Subcutaneous abdominal adipose tissue (tissue), 5 donors: ENCODE measurements at regions not wholly inside any gene's neighbourhood (a gene's known extent, or its start where the extent isn't known, plus 50 kb on each side); places are given as distances from the start of the nearest gene placed in this dataset.

Experiments
- H3K27ac ChIP-seq: one replicate; pipeline ENCODE4 v1.7.0; 2013; ENCODE audit warnings: low read depth, mild to moderate bottlenecking, inconsistent platforms, low read length, moderate library complexity
- H3K27me3 ChIP-seq, 5 donors: one replicate each; pipeline ENCODE4 v1.7.0; 2013; ENCODE audit warnings: low read length in 5 of 5, inconsistent platforms in 1 of 5; ENCODE audit not compliant: control insufficient read depth in 5 of 5, insufficient read depth in 4 of 5
- H3K36me3 ChIP-seq, 5 donors: one replicate each; pipeline ENCODE4 v1.7.0; 2013; ENCODE audit warnings: low read length in 5 of 5; ENCODE audit not compliant: control insufficient read depth in 5 of 5, insufficient read depth in 5 of 5
- H3K4me1 ChIP-seq, 5 donors: one replicate each; pipeline ENCODE4 v1.7.0; 2013; ENCODE audit warnings: low read length in 5 of 5, mild to moderate bottlenecking in 3 of 5, moderate library complexity in 1 of 5; ENCODE audit not compliant: control insufficient read depth in 5 of 5, insufficient read depth in 5 of 5
- H3K4me3 ChIP-seq, 5 donors: one replicate each; pipeline ENCODE4 v1.7.0; 2013; ENCODE audit warnings: low read length in 5 of 5, low read depth in 1 of 5
- H3K9ac ChIP-seq, 5 donors: one replicate each; pipeline ENCODE4 v1.7.0; 2013; ENCODE audit warnings: low read length in 5 of 5, mild to moderate bottlenecking in 4 of 5, moderate library complexity in 3 of 5
- H3K9me3 ChIP-seq, 5 donors: one replicate each; pipeline ENCODE4 v1.7.0; 2013; ENCODE audit warnings: low read length in 5 of 5; ENCODE audit not compliant: control insufficient read depth in 5 of 5
- donor health status: healthy.
- donor health status: healthy.
- donor health status: healthy.
- donor health status: healthy.
- donor health status: healthy.

GRCh38 chr6:4593951-4594350 lies 182.3 kb upstream of the CDYL start:
- no peaks in the 10 kb centered on the region for H3K27me3 ChIP-seq
- no peak overlapping the region for H3K27ac ChIP-seq
- H3K9me3 ChIP-seq = no peaks in the 10 kb centered on the region
- H3K9ac ChIP-seq = no peak overlapping the region
- no peaks in the 10 kb centered on the region for H3K36me3 ChIP-seq
- no peaks in the 10 kb centered on the region for H3K4me1 ChIP-seq
- no peak overlapping the region for H3K4me3 ChIP-seq

- Histone ChIP-seq H3K9ac (no peak overlapping the region), H3K27ac (no peak overlapping the region), H3K4me3 (no peak overlapping the region), H3K4me1 (no peaks in the 10 kb centered on the region), H3K36me3 (no peaks in the 10 kb centered on the region), H3K27me3 (no peaks in the 10 kb centered on the region), H3K9me3 (no peaks in the 10 kb centered on the region)
These were observed 184.2 kb upstream of the CDYL start for GRCh38 chr6:4592026-4592425.

GRCh38 chr6:4591218-4591617 lies 185.0 kb upstream of the CDYL start:
- H3K4me1 ChIP-seq = no peaks in the 10 kb centered on the region
- H3K9me3 ChIP-seq = no peaks in the 10 kb centered on the region
- no peak overlapping the region for H3K4me3 ChIP-seq
- no peaks in the 10 kb centered on the region for H3K36me3 ChIP-seq
- no peaks in the 10 kb centered on the region for H3K27me3 ChIP-seq
- H3K27ac ChIP-seq = no peak overlapping the region
- no peak overlapping the region for H3K9ac ChIP-seq

- no peak overlapping the region for H3K27ac ChIP-seq
- H3K27me3 ChIP-seq = no peaks in the 10 kb centered on the region
- no peaks in the 10 kb centered on the region for H3K4me1 ChIP-seq
- H3K4me3 ChIP-seq = no peak overlapping the region
- H3K36me3 ChIP-seq = no peaks in the 10 kb centered on the region
- H3K9me3 ChIP-seq = no peaks in the 10 kb centered on the region
- H3K9ac ChIP-seq = no peak overlapping the region
These were observed 186.9 kb upstream of the CDYL start for GRCh38 chr6:4589295-4589694.

- Histone ChIP-seq H3K27me3 (no peaks in the 10 kb centered on the region), H3K9ac (no peak overlapping the region), H3K9me3 (no peaks in the 10 kb centered on the region), H3K27ac (no peak overlapping the region), H3K4me1 (no peaks in the 10 kb centered on the region), H3K36me3 (no peaks in the 10 kb centered on the region), H3K4me3 (no peak overlapping the region)
These were observed 187.6 kb upstream of the CDYL start for GRCh38 chr6:4588581-4588980.

GRCh38 chr6:4588163-4588562 lies 188.0 kb upstream of the CDYL start:
- H3K36me3 ChIP-seq = no peaks in the 10 kb centered on the region
- no peaks in the 10 kb centered on the region for H3K9me3 ChIP-seq
- H3K4me1 ChIP-seq = peaks cover 0 to 2% (median 2%) of the 10 kb centered on the region in 5 donors
- no peaks in the 10 kb centered on the region for H3K27me3 ChIP-seq
- H3K27ac ChIP-seq = no peak overlapping the region
- H3K4me3 ChIP-seq = no peak overlapping the region
- no peak overlapping the region for H3K9ac ChIP-seq

- H3K27me3 ChIP-seq = no peaks in the 10 kb centered on the region
- H3K9ac ChIP-seq = no peak overlapping the region
- no peak overlapping the region for H3K4me3 ChIP-seq
- H3K27ac ChIP-seq = no peak overlapping the region
- H3K9me3 ChIP-seq = no peaks in the 10 kb centered on the region
- no peaks in the 10 kb centered on the region for H3K36me3 ChIP-seq
- H3K4me1 ChIP-seq = peaks cover 0 to 12% (median 10%) of the 10 kb centered on the region in 5 donors
These were observed 189.0 kb upstream of the CDYL start for GRCh38 chr6:4587171-4587570.

- Histone ChIP-seq H3K4me3 (no peak overlapping the region), H3K36me3 (no peaks in the 10 kb centered on the region), H3K4me1 (peaks cover 0 to 19% (median 17%) of the 10 kb centered on the region in 5 donors), H3K27ac (no peak overlapping the region), H3K27me3 (no peaks in the 10 kb centered on the region), H3K9me3 (no peaks in the 10 kb centered on the region), H3K9ac (no peak overlapping the region)
These were observed 189.7 kb upstream of the CDYL start for GRCh38 chr6:4586469-4586859.

GRCh38 chr6:4585682-4586468 lies 190.3 kb upstream of the CDYL start:
- H3K36me3 ChIP-seq = no peaks in the 10 kb centered on the region
- no peaks in the 10 kb centered on the region for H3K27me3 ChIP-seq
- no peak overlapping the region for H3K9ac ChIP-seq
- peaks cover 0 to 21% (median 20%) of the 10 kb centered on the region in 5 donors for H3K4me1 ChIP-seq
- H3K9me3 ChIP-seq = peaks cover 0 to 2% (median 0%) of the 10 kb centered on the region in 5 donors
- H3K27ac ChIP-seq = no peak overlapping the region
- no peak overlapping the region for H3K4me3 ChIP-seq

GRCh38 chr6:4584801-4585200 lies 191.4 kb upstream of the CDYL start:
- H3K36me3 ChIP-seq = no peaks in the 10 kb centered on the region
- H3K4me3 ChIP-seq = no peak overlapping the region
- no peak overlapping the region for H3K9ac ChIP-seq
- H3K4me1 ChIP-seq = peaks cover 0 to 21% (median 20%) of the 10 kb centered on the region in 5 donors
- H3K27me3 ChIP-seq = no peaks in the 10 kb centered on the region
- H3K9me3 ChIP-seq = peaks cover 0 to 2% (median 0%) of the 10 kb centered on the region in 5 donors
- H3K27ac ChIP-seq = no peak overlapping the region
